Ramos (cell line): ENCODE measurements at regions not wholly inside any gene's neighbourhood (a gene's known extent, or its start where the extent isn't known, plus 50 kb on each side); places are given as distances from the start of the nearest gene placed in this dataset.

Experiments
- in situ Hi-C: fragments of 300-500 bp; cut with MboI; formaldehyde crosslinking; loops from one replicate; pipeline ENCODE4 v1.14.3; 2022; ENCODE audit warnings: low sequenced_read_pairs; ENCODE audit not compliant: unreplicated experiment

- in situ Hi-C loops, result no loop called here
These were observed 278.0 kb downstream of the FGF9 start for GRCh38 chr13:21948769-21949474.

DNA sequence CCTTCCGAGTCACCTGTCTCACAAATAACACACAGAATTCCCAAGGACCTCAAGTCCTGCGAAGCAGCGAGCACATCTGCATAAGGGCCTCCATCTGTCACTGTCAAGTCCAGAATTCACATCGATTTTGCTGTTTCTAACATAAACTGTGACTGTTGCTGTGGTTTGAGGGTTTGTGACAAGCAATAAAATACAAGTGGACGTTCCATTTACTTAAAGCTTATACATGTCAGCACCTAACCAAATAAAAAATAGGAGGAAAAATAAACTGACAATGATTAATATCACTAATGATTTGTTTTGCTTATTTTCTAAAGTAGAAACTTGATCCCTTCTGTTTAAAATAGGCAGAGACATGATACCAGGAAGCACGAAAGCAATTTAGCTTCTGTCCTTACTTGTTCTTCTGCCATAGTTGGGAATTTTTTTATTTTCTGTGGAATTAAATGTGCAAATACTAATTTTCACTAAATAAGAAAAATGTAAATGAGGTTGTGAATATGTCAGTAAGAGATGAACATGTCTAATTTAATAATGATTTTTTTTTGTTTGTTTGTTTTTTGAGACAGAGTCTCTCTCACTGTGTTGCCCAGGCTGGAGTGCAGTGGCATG is 279.1 kb downstream of the FGF9 start:
- in situ Hi-C loops, result no loop called here

- in situ Hi-C loops, result no loop called here
These were observed 285.8 kb downstream of the FGF9 start for GRCh38 chr13:21956666-21957065.

DNA sequence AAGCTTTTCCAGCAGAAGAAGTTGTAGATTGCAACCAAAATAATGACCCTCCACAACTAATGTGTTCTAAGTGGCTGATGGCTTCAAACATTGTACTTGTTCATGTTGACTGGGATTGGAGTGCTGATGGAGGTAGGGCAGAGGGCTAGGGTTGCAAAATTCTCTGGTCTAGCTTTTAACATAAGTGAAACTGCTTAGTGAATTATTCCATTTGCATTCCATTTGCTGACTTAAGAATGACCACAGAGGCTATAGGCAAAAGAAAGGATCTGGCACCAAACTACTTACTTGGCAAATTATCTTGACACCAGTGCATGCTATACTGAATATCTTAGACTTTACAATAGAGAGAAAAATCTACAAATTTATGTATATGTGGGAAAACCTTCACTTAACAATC is 287.0 kb downstream of the FGF9 start:
- in situ Hi-C loops, result no loop called here

DNA sequence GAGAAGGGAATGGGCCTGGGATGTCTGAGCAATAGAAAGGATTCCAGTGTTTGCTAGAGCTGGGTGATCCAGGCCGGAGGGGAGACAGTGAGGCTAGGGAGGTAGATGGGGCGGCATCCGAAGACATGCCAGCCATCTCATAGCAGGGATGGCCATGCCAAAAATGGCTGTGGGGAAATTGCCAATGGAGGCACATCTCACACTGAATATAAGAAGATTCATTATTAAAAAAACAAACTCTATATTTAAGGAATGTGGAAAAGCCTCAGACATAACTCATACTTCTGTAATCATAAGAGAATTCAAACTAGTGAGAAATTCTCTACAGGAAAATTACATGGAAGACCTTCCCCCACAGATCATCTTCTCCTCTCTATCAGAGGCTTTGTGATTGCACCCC is 289.2 kb downstream of the FGF9 start:
- in situ Hi-C loops, result no loop called here

- in situ Hi-C loops, result no loop called here
These were observed 293.8 kb downstream of the FGF9 start for GRCh38 chr13:21964686-21965085.

GRCh38 chr13:21965095-21965494 is 294.2 kb downstream of the FGF9 start:
- in situ Hi-C loops, result no loop called here

- in situ Hi-C loops, result no loop called here
These were observed 295.1 kb downstream of the FGF9 start for GRCh38 chr13:21966014-21966413.

- in situ Hi-C loops, result no loop called here
These were observed 297.0 kb downstream of the FGF9 start for GRCh38 chr13:21967871-21968270.

DNA sequence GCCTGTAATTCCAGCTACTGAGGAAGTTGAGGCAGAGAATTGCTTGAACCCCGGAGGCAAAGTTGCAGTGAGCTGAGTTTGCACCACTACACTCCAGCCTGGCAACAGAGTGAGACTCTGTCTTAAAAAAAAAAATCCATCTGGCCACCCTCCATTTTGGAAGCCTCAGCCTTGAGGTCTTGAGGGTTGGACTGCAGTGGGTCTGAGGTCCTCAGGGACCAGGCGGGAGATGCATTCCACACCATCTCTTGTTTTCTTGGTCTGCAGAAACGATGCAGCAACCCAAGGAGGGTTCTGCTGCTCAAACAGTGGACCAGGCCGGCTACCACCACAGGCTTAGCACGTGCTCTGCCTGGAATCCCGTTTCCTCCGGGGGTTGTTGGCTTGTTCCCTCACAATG is 299.3 kb downstream of the FGF9 start:
- in situ Hi-C loops, result no loop called here

DNA sequence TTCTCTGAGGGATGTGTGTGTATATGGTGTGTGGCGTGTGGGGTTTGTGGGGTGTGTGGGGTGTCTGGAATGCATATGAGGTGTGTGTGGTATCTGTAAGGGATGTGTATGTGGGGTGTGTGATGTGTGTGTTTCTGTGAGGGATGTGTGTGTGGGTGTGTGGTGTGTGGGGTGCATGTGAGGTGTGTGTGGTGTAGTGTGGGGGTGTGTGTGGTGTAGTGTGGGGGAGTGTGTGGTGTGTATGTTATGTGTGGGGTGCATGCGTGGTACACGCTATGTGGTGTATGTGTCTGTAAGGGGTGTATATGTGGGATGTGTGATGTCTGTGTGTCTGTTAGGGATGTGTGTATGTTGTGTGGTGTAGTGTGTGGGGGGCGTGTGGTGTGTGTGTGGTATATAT is 300.0 kb downstream of the FGF9 start:
- in situ Hi-C loops, result no loop called here

GRCh38 chr13:21971662-21972621 is 301.1 kb downstream of the FGF9 start:
- in situ Hi-C loops, result no loop called here

GRCh38 chr13:21973437-21974125 is 302.7 kb downstream of the FGF9 start:
- in situ Hi-C loops, result no loop called here

DNA sequence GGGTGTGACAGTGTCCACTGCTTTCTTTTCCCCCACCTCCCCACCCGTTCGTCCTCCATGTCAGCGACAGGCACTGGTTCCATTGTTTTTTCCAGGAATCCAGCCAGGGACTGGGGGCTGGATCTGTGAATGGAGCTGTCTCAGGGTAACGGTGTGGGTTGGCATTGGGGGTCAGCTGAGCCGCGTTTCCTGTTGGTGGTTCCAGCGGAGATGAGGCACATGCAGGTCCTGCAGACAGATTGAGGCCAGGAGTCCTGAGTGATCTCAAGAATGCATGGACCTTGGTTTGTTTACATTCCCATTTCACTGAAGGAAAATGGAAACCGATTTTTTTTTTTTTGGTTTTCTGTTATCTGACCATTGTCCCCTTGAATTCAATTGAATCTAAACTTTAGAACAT is 303.9 kb downstream of the FGF9 start:
- in situ Hi-C loops, result no loop called here

DNA sequence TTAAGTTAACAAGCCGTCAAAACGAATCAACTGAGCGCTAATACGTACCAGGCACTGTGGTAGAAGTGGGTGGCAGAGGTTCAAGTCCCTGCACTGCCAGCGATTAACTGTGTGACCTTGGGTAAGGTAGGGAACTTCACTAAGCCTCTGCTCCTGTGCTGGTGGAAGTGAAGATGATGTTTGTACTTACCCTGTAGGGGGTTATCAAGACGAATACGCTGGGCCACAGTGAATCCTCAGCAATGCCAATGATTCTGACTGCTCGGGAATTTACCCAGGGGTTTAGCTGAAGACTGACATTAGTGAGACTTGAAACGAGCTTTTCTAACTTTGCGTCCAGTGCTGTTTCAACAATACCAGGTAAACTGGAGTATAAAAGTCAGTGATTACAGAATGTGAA is 305.3 kb downstream of the FGF9 start:
- in situ Hi-C loops, result no loop called here

DNA sequence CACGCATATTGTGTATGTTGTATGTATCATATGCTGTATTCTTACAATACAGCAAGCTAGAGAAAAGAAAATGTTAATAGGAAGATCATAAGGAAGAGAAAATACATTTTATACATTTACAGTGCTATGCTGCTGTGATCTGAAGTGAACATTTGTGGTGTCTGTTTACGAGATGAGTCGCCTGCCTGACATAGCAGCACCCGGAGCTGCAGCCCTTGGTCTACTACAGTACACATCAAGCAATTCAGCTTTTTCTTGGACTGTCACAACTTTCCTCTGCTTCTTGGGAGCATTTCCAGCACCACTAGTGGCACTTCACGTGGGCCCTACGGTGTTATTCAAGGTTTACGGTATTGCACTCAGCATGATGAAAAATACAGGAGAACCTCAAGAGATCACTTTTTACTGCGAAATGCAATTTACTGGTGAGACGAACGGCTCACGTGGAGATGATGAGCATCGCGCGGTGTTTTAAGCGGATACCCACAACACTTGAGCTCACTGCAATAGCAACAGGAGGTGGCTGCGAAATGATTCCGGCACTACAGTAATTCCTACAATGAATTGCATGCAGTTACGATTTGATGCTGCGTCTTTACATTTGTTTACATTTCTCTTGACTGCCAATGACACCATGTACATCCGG is 308.4 kb downstream of the FGF9 start:
- in situ Hi-C loops, result no loop called here

- in situ Hi-C loops, result no loop called here
These were observed 309.2 kb downstream of the FGF9 start for GRCh38 chr13:21980049-21980448.

DNA sequence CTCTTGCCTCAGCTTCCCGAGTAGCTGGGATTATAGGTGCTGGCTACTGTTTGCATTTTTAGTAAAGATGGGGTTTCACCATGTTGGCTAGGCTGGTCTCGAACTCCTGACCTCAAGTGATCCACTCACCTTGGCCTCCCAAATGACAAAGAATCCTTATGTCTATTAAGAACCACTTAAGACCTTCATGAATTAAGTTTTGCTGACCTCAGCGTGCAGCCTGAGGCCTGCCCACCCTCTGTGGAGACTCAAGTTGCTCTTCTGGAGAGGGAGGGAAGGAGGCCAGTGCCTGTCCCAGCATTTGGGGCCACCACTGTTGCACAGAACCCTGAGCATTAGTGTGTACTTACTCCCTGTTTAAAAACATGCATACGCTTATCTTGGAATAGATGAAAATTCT is 313.3 kb downstream of the FGF9 start:
- in situ Hi-C loops, result no loop called here

DNA sequence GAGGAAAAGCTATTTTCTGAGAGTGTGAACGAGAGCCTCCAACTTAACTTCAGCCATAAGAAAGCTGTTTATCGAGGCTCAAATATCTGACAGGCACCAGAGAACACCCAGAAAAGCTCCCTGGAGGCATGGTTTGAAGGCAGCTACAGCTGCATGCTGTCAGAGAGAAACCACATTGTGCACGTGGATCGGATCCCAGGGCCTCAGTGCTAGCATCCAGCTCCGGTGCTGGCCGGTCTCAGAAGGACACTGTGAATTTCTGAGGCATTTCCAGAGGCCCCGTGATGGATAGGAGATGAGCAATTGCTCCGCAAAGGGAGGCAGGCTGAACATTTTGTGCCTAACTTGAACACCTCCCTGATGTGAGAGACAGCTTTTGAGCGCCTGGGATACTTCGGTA is 315.7 kb downstream of the FGF9 start:
- in situ Hi-C loops, result no loop called here

DNA sequence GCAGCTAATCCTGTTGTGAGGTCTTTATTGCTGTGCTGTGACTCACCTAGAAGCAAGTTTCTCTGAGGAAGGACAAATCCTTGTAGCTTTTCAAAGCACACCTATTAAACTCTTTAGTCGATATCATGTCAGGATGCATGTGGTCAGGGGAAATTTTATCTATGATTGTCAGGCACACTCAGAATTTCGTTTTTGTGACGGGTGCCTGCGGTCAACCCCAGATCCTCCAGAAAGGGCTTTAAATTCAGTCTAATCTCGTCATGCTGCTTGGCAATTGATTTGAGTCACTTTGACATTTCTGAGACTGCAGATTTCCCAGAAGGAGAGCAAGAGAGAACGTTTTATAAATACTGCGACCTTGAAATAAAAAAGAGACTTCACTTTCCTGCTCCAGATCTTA is 316.9 kb downstream of the FGF9 start:
- in situ Hi-C loops, result no loop called here
